ENCODE measurements at regions not wholly inside any gene's neighbourhood (a gene's known extent, or its start where the extent isn't known, plus 50 kb on each side); places are given as distances from the start of the nearest gene placed in this dataset.

DNA sequence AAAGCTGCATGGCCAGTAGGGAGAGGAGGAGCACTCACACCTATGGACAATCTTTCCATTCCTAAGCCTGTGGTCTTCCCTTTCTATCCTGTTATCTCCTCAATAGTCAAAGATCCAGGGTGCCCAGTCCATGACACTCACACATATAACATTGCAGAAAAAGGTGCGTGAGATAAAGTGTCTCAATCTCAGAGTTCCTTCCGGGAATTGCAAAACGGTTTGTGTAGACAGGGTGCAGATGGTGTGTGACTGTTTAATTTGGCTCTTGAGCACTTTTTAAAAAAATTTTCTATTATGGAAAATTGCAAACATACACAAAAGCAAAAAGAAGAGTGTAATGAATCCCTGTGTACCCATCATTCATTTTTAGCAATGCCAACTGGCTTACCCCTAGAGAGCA is 1493.6 kb downstream of the AACS start:
- DNase-seq (ENCODE audit: low read depth in 2 of 2) = peak; percentile 21 to 50

DNA sequence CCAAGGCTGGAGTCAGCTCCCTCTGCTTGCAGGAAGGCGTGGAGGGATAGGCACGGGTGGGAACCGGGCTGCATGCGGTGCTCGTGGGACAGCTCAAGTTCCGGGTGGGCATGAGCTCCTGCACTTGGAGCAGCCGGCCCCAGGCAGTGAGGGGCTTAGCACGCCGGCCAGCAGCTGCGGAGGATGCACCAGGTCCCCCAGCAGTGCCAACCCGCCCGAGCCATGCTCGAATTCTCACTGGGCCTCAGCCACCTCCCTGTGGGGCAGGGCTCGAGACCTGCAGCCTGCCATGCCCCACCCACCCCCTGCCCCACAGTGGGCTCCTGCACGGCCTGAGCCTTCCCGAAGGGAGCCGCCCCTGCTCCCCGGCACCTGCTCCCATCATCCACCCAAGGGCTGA is 1501.8 kb downstream of the AACS start:
- no peak for DNase-seq (ENCODE audit: low read depth in 2 of 2)

DNA sequence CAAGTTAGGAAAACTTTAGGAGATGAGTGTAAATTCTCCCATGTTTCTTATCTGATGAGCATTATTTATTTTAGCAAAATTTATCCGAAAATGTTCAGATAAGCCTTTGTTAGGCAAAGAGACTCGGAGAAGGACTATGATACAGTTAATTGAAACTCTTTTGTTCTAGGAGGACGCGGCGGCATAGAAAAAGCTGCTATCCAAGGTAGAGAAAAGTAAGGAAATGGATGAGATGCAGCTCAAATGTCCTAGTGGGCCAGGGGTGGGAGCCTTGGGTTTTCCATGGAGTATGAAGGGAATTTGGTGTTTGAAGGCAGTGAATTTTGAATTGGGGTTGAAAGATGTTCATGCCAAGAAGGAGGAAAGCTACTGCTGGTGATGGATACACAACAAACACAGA is 1504.5 kb downstream of the AACS start:
- no peak for DNase-seq (ENCODE audit: low read depth in 2 of 2)

DNA sequence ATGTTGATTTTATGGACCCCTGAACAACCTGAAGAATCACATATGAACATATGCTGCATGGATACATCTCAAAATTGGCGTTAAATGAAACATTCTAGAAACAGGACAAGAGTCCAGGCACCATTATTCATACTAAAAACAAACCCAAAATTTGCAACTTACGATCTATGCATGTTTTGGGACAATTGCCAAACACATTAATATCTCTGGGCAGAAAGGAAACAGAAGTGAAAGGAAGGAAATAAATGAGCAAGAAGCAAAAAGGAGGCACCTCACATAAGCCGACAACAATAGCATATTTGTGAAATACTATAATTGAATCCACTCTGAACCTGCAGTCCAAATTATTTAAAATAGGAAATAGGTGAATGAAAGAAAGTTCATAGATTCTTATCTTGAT is 1505.3 kb downstream of the AACS start:
- peak; percentile 80 to 81 for DNase-seq (ENCODE audit: low read depth in 2 of 2)

DNA sequence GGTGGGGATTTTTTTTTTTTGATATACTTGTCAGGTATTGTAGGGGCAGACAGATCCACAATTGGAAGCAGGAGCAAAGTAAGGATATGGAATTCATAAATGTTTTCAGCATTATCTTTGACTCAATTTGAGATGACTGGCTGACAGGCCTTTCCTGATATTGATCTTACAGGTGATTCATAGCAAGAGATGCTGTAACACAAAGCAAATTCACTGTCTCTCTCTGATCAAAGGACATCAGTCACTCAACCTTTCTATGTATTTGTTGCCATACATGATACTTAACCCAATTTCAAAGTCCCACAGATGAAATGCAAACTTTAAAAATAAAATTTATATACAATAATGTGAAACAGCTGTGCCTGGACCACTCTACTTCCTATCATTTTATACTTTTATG is 1506.9 kb downstream of the AACS start:
- no peak for DNase-seq (ENCODE audit: low read depth in 2 of 2)

DNA sequence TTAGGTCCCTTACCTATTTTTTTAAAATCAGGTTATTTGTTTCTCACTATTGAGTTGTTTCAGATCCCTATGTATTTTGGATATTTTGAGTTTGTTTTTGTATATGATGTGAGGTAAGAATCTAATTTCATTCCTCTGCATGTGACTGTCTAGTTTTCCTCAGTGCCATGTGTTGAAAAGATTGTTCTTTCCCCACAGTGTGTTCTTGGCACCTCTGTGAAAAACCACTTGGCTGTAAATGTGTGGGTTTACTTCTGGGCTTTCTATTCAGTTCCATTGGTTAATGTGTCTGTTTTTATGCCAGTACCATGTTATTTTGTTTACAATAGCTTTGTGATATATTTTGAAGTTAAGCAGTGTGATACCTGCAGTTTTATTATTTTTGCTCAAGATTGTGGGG is 1516.4 kb downstream of the AACS start:
- DNase-seq (ENCODE audit: low read depth in 2 of 2) = peak in 1 of 2 donors; percentile 12

DNA sequence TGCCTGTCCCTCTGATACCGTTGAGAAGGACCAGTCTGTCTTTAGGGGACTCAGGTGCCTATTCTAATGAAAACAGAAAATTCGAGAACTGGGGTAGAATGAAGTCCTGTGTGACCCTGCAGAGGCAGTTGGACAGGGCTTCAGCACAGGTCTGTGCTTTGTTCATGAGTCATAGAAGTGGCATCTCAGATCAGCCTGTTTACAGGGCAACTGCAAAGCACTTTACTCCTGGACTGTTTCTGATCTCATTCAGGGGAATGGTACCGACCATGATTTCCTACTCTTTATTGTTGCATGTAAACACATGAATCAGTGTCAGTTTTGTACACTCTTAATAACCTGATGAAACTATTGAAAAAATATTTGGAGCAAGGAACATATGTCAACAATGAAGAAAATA is 1517.0 kb downstream of the AACS start:
- DNase-seq (ENCODE audit: low read depth in 2 of 2) = peak; percentile 85 to 87

DNA sequence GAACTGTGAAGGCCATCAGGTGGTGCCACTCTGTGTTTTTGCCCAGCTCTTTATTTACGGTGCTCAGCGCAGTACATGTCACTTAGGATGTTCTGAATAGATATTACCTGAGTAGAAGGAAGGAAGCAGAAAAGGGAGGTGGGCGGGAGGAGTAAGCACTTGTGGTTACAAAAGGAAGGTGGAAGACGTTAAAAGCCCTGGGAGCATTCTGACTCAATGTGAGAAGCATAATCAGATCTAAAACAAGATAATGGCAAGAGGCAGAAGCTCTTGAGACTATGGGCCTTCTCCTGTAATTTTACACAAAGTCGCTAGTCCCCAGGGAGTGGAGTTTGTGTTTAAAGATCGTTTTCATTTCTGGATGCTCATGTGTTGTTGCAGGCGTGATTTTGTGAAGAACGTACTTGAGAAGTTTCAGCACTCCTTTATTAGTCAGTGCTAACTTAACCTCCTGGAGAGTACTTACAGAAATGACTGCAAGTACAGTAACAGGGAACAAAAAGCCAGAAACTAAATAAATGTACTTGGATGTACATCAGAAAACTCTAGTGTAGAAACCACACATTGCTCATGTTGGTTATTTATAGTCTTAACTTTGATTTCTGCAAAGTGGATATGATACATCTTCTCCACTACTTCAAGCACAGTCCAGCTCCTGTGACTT is 1523.5 kb downstream of the AACS start:
- DNase-seq (ENCODE audit: low read depth in 2 of 2) = no peak

DNA sequence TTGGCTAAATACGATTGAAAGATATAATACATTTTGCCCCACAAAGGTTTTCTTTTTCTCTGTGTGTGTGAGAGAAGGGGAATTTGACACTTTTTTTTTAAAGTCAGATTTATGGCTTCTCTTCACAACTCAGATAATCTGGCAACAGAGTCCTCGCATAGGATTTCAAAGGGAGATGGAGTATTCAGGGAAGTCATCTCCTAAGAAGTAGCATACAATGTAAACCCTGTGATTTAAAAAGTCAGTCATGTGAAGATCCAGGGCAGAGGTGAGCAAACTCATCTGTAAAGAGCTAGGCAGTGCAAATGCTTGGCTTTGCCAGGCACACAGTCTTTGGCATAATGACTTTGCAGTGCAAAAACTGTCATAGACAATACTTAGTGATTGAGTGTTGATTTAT is 1526.3 kb downstream of the AACS start:
- DNase-seq (ENCODE audit: low read depth in 2 of 2) = no peak

DNA sequence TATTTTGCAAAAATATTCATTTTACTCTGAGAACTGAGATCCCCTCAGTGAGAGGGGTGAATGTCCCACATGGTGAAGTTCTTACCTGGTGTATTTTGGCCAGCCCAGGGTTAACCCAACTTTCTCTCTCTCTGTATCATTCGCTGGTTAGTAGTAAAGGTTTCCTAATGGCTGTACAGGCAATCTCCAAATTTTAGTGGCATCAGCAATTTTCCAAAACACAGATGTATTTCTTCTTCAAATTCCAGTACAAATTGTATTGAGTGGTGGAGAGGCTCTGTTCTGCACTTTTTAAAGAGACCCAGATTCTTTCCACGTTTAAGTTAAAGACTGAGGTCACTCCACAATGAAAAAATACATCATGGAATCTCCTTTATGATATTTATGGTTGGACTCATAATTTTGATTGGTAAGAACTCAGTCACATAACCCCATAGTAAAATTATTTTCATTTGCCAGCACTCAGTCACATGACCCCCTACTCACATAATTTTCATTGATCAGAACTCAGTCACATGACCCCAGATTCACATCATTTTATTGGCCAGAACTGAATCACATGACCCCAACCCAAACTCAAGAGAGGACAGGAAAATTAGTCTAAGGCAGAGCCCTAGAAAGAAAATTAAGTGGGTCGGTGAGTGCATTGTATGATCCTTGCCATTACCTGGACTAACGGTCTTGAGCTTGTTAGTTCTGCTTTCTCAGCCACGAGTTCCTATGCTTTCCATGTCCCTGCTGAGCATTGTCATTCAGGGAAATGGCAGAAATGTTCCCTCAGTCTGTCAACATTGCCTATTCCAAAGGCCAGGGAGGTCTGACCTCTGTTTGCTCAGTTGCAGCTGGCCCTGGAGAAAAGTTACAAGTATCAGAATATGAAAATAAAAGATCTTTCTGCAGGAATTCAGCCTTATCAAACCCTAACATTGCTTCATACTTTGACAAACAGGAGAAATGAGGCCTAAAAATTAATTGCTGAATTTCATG is 1536.2 kb downstream of the AACS start:
- DNase-seq (ENCODE audit: low read depth in 2 of 2) = no peak

DNA sequence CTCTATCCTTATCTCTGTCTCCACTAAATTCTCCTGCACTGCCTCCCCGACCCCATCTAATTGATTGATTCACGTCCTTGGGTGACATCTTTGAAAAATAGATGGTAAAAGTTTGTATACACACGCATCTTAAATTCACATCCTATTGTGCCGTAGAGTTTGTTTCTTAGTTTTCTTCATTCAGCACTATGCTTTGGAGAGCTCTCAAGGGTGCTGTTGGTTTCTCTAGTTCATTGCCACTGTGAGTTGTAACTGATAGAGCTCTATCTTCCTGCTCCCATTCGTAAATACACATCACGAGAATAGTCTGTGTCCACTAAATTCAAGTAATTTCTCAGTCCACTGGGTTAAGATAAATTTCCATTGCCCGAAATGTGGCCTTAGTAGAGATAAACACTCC is 1537.4 kb downstream of the AACS start:
- no peak for DNase-seq (ENCODE audit: low read depth in 2 of 2)

DNA sequence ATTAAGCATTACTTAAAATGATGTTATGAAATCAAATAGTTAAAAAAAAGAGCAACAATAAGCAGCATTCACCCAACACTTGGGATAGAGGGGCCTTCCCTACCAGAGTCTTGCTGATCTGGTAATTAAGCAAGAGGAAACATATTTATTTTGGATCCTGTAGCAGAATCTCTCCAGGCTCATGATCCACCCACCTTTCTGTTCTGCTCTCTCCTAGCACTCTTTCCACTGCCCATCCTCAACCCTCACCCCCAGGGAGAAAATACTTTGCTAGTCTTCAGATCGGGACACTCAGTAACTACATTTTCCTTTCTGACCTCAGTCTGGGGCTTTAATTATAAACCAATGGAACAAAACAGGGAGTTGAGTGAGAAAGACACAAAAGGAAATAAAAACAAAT is 1541.9 kb downstream of the AACS start:
- DNase-seq (ENCODE audit: low read depth in 2 of 2) = no peak

DNA sequence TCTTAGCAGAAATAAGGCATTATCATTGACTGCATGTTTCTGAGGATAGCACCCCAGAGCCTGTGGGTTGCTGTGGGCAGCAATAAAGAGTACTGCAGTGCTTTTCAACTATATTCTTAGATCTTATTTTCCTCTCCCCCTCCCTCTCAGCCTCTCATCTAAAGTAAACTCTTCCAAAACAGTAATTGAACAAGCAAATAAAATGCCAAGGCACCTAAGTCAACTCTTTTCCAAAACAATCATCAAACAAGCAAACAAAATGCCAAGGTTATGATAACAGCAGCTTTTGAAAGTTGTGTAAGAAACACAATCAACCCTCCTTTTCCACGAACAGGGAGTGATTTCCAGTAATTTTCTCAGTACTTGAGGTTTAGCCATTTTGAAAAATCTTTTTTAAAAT is 1542.6 kb downstream of the AACS start:
- no peak for DNase-seq (ENCODE audit: low read depth in 2 of 2)

DNA sequence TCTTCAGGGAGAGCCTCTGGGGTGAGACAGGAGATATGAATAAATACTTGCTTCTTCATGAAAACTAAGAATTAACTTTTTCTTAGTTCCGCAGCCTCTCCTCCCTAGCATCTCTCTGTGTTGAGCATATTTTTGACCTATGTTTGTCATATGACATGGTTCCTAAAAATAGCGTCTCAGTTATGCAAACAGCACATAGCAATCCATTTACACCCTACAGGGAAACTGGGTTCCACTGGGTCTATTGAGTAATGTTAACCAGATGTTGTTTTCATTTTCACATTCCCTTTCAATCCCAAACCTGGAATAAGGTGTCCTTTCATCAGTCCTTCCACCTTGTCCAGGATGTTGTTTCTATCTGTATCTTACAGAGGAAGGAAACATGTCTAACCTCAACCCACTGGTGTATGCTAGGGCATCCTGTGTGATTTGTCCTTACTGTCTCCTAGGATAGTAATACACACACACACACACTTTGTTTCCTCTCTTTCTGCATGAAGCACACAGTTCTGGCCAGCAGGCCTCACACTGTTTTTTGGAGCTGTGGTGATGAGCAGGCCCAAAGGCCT is 1543.5 kb downstream of the AACS start:
- peak; percentile 70 to 94 for DNase-seq (ENCODE audit: low read depth in 2 of 2)

DNA sequence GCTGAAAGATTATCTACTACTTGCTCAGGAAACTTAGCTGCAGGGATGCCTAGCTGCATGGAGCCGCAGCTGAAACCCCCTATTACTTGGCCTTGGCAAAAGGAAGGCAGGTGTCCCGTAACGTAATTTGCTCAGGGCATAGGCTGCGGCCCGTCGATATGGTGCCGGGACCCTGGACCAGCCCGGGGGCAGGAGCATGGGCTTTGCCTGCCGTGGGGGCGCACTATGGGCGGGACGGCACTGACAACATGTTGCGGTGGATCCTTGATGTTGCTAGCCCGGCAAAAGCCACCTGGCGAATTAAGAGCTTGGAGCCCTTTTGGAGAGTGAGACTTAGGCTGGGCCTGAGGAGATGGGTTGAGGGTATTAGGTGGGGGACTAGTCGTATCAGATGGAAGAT is 1551.2 kb downstream of the AACS start:
- DNase-seq (ENCODE audit: low read depth in 2 of 2) = no peak

DNA sequence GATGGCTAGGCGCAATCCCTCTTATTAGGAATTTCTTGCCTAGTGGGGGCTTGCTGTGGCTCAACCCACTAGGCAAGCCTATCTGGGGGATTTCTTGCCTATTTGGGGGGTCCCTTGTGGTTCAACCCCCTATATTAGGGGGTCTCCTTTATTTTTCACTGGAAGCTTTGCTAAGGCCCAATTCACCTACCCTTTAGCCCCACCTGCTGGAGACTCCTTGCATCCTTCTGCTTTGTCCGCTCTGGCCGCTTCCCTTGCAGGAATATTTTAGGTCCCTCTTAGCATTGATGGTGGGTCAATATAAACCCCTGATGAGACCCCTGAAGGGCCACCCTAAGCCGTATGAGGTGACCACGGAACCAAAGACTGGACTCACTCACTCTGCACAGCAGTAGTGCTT is 1552.1 kb downstream of the AACS start:
- peak in 1 of 2 donors; percentile 2 for DNase-seq (ENCODE audit: low read depth in 2 of 2)

DNA sequence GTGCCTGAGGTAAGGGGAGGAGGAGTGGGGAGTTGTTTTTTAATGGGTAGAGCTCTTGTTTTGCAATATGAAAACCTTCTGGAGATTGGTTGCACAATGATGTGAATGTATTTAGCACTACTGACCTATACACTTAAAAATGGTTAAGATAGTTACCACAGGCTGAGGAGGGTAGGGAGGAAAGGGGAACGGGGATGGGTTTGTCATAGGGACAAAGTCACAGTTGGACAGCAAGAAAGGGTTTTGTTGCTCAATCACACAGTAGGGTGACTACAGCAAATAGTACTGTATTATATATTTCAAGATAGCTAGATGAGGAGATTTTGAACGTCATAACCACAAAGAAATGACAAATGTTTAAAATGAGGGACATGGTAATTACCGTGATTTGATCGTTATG is 1562.4 kb downstream of the AACS start:
- DNase-seq (ENCODE audit: low read depth in 2 of 2) = no peak

DNA sequence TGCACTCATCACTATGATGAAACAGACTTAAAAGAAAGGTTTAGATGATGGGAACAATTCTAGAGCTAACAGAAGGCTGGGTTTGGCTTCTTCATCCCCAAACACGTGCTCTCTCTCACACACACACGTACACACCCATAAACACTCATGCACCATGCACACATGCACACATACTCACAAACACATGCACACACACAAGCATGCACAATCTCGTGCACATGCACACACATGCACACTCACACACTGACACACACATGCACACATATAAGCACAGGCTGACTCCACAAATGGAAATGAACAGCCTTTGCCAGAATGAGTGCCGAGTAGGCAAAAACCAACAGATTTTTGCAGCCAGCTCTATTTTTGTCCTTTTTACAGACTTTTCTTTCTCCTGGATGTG is 1571.6 kb downstream of the AACS start:
- no peak for DNase-seq (ENCODE audit: low read depth in 2 of 2)

DNA sequence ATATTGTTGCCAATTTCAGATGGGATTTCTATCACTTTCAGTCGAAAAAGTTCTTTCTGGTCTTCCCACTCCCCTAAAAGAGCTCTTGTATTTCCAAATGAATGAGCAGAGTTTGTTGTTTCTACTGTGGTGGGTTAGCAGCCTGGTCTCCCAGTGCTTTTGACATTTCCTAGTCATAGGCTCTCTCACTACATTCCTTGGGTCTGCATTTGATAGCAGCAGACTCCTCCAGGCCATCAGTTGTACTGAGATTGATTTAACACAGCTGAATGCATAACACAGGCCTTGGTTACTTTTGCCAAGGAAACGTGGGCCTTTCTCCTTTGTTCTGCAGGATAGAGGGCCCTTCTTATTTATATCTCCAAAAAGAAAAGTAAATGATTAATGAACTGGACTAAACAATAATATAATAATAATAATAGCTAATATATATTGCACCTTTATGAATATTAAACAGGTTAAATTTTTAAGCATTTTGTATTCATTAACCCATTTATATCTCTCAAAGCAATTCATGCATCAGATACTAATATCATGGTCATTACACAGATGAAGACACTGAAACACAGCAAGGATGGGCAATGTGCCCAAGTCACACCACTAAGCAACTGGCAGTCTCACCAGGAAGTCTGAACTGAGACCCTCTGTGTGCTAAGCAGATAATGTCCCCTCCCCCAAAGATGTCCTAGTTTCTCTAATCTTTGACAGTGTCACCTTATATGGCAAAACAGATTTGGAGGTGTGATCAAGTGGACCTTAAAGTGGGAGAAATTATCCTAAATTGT is 1579.2 kb downstream of the AACS start:
- no peak for DNase-seq (ENCODE audit: low read depth in 2 of 2)

DNA sequence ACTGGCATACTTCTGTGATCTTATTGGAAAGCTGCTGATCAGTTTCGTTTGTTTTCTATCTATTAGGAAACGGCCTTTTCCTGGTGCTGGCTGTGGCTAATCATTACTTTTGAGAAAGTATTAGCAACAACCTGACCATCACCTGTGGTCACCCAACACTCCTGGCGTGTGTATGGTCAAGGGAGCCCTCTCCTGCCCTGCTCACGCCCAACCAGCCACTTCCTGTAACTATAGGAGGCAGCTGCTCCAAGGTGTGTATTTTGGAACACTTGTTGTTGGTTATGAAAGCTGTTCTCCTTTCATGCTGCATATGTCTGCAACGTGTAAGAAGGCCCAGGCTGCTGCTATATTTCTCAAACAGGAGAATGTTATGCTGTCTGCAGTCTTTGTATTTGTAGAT is 1582.8 kb downstream of the AACS start:
- DNase-seq (ENCODE audit: low read depth in 2 of 2) = no peak

DNA sequence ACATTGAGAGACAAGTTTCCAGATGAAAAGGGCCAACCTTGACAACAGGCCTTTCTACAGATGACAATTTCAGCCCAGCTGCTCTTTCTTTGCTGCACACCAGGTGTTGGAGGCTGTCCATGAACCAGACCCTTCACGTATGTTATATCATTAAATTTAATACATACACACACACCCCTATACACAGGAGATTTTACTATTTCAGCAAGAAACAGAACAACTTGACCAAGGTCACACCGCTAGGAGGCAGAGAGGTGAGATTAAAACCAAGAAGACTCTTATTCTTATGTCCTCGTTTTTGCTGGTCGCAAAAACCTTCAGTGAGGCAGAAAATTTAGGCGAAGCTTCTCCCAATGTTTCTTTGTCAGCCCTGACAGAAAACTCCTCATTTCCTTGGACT is 1585.9 kb downstream of the AACS start:
- no peak for DNase-seq (ENCODE audit: low read depth in 2 of 2)
